ENCODE measurements at regions not wholly inside any gene's neighbourhood (a gene's known extent, or its start where the extent isn't known, plus 50 kb on each side); places are given as distances from the start of the nearest gene placed in this dataset.

GRCh38 chr3:94472511-94472910 is 409.6 kb downstream of the NSUN3 start:
- no peak for TF ChIP-seq EZH2 (IDR thresholded peaks at IDR 0.05; ENCODE audit: borderline replicate concordance, low read depth, low read length, poor library complexity, severe bottlenecking)
- TF ChIP-seq, protein P1, sequence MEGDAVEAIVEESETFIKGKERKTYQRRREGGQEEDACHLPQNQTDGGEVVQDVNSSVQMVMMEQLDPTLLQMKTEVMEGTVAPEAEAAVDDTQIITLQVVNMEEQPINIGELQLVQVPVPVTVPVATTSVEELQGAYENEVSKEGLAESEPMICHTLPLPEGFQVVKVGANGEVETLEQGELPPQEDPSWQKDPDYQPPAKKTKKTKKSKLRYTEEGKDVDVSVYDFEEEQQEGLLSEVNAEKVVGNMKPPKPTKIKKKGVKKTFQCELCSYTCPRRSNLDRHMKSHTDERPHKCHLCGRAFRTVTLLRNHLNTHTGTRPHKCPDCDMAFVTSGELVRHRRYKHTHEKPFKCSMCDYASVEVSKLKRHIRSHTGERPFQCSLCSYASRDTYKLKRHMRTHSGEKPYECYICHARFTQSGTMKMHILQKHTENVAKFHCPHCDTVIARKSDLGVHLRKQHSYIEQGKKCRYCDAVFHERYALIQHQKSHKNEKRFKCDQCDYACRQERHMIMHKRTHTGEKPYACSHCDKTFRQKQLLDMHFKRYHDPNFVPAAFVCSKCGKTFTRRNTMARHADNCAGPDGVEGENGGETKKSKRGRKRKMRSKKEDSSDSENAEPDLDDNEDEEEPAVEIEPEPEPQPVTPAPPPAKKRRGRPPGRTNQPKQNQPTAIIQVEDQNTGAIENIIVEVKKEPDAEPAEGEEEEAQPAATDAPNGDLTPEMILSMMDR (conservative IDR thresholded peaks at IDR 0.05; ENCODE audit: low read depth, low read length), result no peak
- H3K36me3 ChIP-seq (ENCODE audit: insufficient read depth, low read length, poor library complexity, severe bottlenecking), result no peaks in the 10 kb centered on the region
- ChIA-PET POLR2A (ENCODE audit: low non-redundant PET) (no interaction called here), CTCF (no interaction called here)
- H3K27ac ChIP-seq (ENCODE audit: low read depth, low read length, poor library complexity, severe bottlenecking), result no peak overlapping the region
- H3K4me3 ChIP-seq (ENCODE audit: low read depth, low read length, poor library complexity, severe bottlenecking), result no peak overlapping the region
- no peaks in the 10 kb centered on the region for H3K27me3 ChIP-seq (replicated peaks; ENCODE audit: insufficient read depth, low read depth, low read length, poor library complexity)
- no TSS peak for BruUV-seq (replicated peaks)
- intact Hi-C loops (cut with micrococcal nuclease; ENCODE audit: unreplicated experiment), result no loop called here
- no peak for DNase-seq (ENCODE audit: low spot score)
- peaks cover 6% of the 10 kb centered on the region for H3K9me3 ChIP-seq (ENCODE audit: low read depth, low read length, poor library complexity, severe bottlenecking)
- H3K4me1 ChIP-seq (ENCODE audit: insufficient read depth, low read length, poor library complexity, severe bottlenecking), result no peaks in the 10 kb centered on the region

DNA sequence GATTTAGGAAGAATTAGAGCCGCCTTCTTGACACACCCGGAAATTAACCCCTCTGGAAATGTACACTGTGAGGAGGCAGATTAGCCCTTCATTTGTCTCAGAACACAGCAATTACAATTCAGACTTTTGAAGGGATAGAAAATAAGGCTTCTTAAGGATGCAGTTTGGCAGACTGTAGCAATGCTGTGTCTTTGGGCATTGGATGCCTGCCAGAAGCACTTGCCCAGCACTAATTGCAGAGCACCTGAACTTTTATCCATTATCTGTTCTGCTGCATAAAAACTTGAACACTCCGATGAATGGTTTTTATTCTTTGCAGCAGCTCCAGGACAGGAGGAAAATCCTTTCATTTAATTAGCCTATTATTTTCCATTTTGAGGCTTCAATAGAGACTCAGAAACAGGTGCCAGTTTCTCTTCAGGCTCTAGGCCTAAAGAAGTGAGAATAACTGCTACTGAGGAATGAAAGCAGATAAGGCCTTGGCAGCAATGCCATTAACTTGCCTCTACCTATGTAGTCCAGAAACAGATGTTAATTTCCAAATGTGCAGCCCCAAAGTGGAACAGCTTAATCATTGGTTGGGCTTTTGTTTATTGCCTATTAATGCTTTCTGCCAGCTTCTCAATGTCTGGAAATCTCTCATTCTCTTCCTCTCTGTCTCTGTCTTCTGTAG is 418.5 kb downstream of the NSUN3 start:
- Histone ChIP-seq H3K9me3 (ENCODE audit: low read depth, low read length, poor library complexity, severe bottlenecking) (peaks cover 1% of the 10 kb centered on the region), H3K27me3 (replicated peaks; ENCODE audit: insufficient read depth, low read depth, low read length, poor library complexity) (no peaks in the 10 kb centered on the region), H3K4me1 (ENCODE audit: insufficient read depth, low read length, poor library complexity, severe bottlenecking) (no peaks in the 10 kb centered on the region), H3K4me3 (ENCODE audit: low read depth, low read length, poor library complexity, severe bottlenecking) (no peak overlapping the region), H3K27ac (ENCODE audit: low read depth, low read length, poor library complexity, severe bottlenecking) (no peak overlapping the region), H3K36me3 (ENCODE audit: insufficient read depth, low read length, poor library complexity, severe bottlenecking) (no peaks in the 10 kb centered on the region)
- no peak for DNase-seq (ENCODE audit: low spot score)
- ChIA-PET POLR2A (ENCODE audit: low non-redundant PET) (no interaction called here), CTCF (no interaction called here)
- TF ChIP-seq EZH2 (IDR thresholded peaks at IDR 0.05; ENCODE audit: borderline replicate concordance, low read depth, low read length, poor library complexity, severe bottlenecking), result no peak
- TF ChIP-seq, protein P1 (conservative IDR thresholded peaks at IDR 0.05; ENCODE audit: low read depth, low read length), result no peak
- intact Hi-C loops (cut with micrococcal nuclease; ENCODE audit: unreplicated experiment), result no loop called here
- BruUV-seq (replicated peaks), result no TSS peak

GRCh38 chr3:94482686-94483085 is 419.8 kb downstream of the NSUN3 start:
- H3K4me3 ChIP-seq (ENCODE audit: low read depth, low read length, poor library complexity, severe bottlenecking), result no peak overlapping the region
- H3K27me3 ChIP-seq (replicated peaks; ENCODE audit: insufficient read depth, low read depth, low read length, poor library complexity), result no peaks in the 10 kb centered on the region
- intact Hi-C loops (cut with micrococcal nuclease; ENCODE audit: unreplicated experiment), result no loop called here
- no TSS peak for BruUV-seq (replicated peaks)
- DNase-seq (ENCODE audit: low spot score), result no peak
- no peaks in the 10 kb centered on the region for H3K36me3 ChIP-seq (ENCODE audit: insufficient read depth, low read length, poor library complexity, severe bottlenecking)
- no peaks in the 10 kb centered on the region for H3K4me1 ChIP-seq (ENCODE audit: insufficient read depth, low read length, poor library complexity, severe bottlenecking)
- ChIA-PET CTCF (no interaction called here), POLR2A (ENCODE audit: low non-redundant PET) (no interaction called here)
- TF ChIP-seq EZH2 (IDR thresholded peaks at IDR 0.05; ENCODE audit: borderline replicate concordance, low read depth, low read length, poor library complexity, severe bottlenecking), result no peak
- TF ChIP-seq, protein P1 (conservative IDR thresholded peaks at IDR 0.05; ENCODE audit: low read depth, low read length), result no peak
- H3K27ac ChIP-seq (ENCODE audit: low read depth, low read length, poor library complexity, severe bottlenecking), result no peak overlapping the region
- no peaks in the 10 kb centered on the region for H3K9me3 ChIP-seq (ENCODE audit: low read depth, low read length, poor library complexity, severe bottlenecking)

All from A673 (cell line).